CD4-positive, CD25-positive, alpha-beta regulatory T cell (primary cell): ENCODE measurements at regions not wholly inside any gene's neighbourhood (a gene's known extent, or its start where the extent isn't known, plus 50 kb on each side); places are given as distances from the start of the nearest gene placed in this dataset.
A peak's percentile ranks its signal among the peaks of the same experiment; 100 is the strongest.
"Not testable (repeated sequence)": the region's sequence is repeated elsewhere in the genome, so short reads cannot be mapped to it uniquely, and the experiment has no call there.

Source experiments
- ATAC-seq, 2 donors: fragments of 150-1000 bp; cut with Tn5 transposase; one replicate each; pipeline ENCODE4 v1.10.0; 2021; ENCODE audit warnings: low read depth in 2 of 2, moderate number of reproducible peaks in 2 of 2, moderate library complexity in 1 of 2
- DNase-seq, 3 donors: peaks; one replicate each; pipeline versions ENCODE4 v3.0.0 to v3.0.0-alpha.2; 2012 to 2022; ENCODE audit warnings: mixed read lengths in 1 of 3
- H3K27ac ChIP-seq: one replicate; pipeline ENCODE4 v1.7.0; 2013; ENCODE audit warnings: mild to moderate bottlenecking, low read length; ENCODE audit not compliant: insufficient read depth, poor library complexity, severe bottlenecking
- H3K27me3 ChIP-seq: one replicate; pipeline ENCODE4 v1.7.0; 2013; ENCODE audit warnings: low read length; ENCODE audit not compliant: control insufficient read depth, insufficient read depth
- H3K36me3 ChIP-seq: one replicate; pipeline ENCODE4 v1.7.0; 2013; ENCODE audit warnings: mild to moderate bottlenecking, low read length, moderate library complexity; ENCODE audit not compliant: control insufficient read depth, insufficient read depth
- H3K4me1 ChIP-seq: 2 replicates; pipeline ENCODE4 v1.7.0; 2013; ENCODE audit warnings: mild to moderate bottlenecking, low read length; ENCODE audit not compliant: insufficient read depth, control insufficient read depth, poor library complexity, severe bottlenecking
- H3K4me3 ChIP-seq: one replicate; pipeline ENCODE4 v1.7.0; 2013; ENCODE audit warnings: low read depth, mild to moderate bottlenecking, low read length, moderate library complexity
- H3K9me3 ChIP-seq, 2 experiments: 1 replicate in 1 of 2; 2 replicates in 1 of 2; pipeline ENCODE4 v1.7.0; 2013; ENCODE audit warnings: low read length in 2 of 2, mild to moderate bottlenecking in 1 of 2, moderate library complexity in 1 of 2; ENCODE audit not compliant: control insufficient read depth in 2 of 2
- H3K27ac Mint-ChIP-seq, 3 donors: one replicate each; pipeline ENCODE4 v1.8.0; 2020 to 2022; ENCODE audit warnings: mild to moderate bottlenecking in 3 of 3, mixed read lengths in 3 of 3, moderate library complexity in 2 of 3
- H3K27me3 Mint-ChIP-seq: one replicate; pipeline ENCODE4 v1.8.0; 2022; ENCODE audit warnings: mild to moderate bottlenecking, mixed read lengths
- H3K36me3 Mint-ChIP-seq: one replicate; pipeline ENCODE4 v1.8.0; 2020; ENCODE audit warnings: mixed read lengths
- H3K4me1 Mint-ChIP-seq, 4 donors: one replicate each; pipeline ENCODE4 v1.8.0; 2020 to 2022; ENCODE audit warnings: mixed read lengths in 4 of 4, mild to moderate bottlenecking in 1 of 4
- H3K4me3 Mint-ChIP-seq, 4 donors: one replicate each; pipeline ENCODE4 v1.8.0; 2020 to 2022; ENCODE audit warnings: mild to moderate bottlenecking in 4 of 4, mixed read lengths in 4 of 4, moderate library complexity in 3 of 4
- H3K9me3 Mint-ChIP-seq, 7 donors: one replicate each; pipeline ENCODE4 v1.8.0; 2020 to 2022; ENCODE audit warnings: mixed read lengths in 7 of 7, mild to moderate bottlenecking in 3 of 7, moderate library complexity in 2 of 7

- not testable (repeated sequence) for H3K27me3 ChIP-seq, ATAC-seq, H3K4me3 ChIP-seq, H3K9me3 Mint-ChIP-seq, H3K27ac ChIP-seq, H3K36me3 ChIP-seq, H3K4me1 ChIP-seq, H3K27ac Mint-ChIP-seq, H3K4me3 Mint-ChIP-seq, H3K27me3 Mint-ChIP-seq, DNase-seq, H3K9me3 ChIP-seq, H3K36me3 Mint-ChIP-seq, H3K4me1 Mint-ChIP-seq
Observed at GRCh38 chr2:111400598-111401253, 280.0 kb downstream of the BCL2L11 start.

GRCh38 chr2:111401270-111402140, 280.8 kb downstream of the BCL2L11 start:
- H3K27me3 ChIP-seq, H3K4me1 Mint-ChIP-seq, H3K4me3 Mint-ChIP-seq, H3K4me3 ChIP-seq, DNase-seq, H3K36me3 Mint-ChIP-seq, H3K27me3 Mint-ChIP-seq, H3K27ac Mint-ChIP-seq, H3K9me3 Mint-ChIP-seq, H3K27ac ChIP-seq, H3K9me3 ChIP-seq, H3K36me3 ChIP-seq, H3K4me1 ChIP-seq: not testable (repeated sequence)
- ATAC-seq, result peak; percentile 84 to 88

- H3K9me3 Mint-ChIP-seq, result not testable (repeated sequence)
Observed at GRCh38 chr2:111402450-111402849, 281.7 kb downstream of the BCL2L11 start.

GRCh38 chr2:111403287-111403686, 282.6 kb downstream of the BCL2L11 start:
- H3K36me3 Mint-ChIP-seq, H3K4me3 ChIP-seq, ATAC-seq, H3K9me3 Mint-ChIP-seq, H3K27me3 Mint-ChIP-seq, DNase-seq, H3K4me1 ChIP-seq, H3K9me3 ChIP-seq, H3K4me3 Mint-ChIP-seq, H3K27ac ChIP-seq, H3K36me3 ChIP-seq, H3K27me3 ChIP-seq, H3K27ac Mint-ChIP-seq, H3K4me1 Mint-ChIP-seq: not testable (repeated sequence)

More at GRCh38 chr2:111402450-111402849, 281.7 kb downstream of the BCL2L11 start:
- not testable (repeated sequence) for H3K36me3 Mint-ChIP-seq, H3K4me1 Mint-ChIP-seq, H3K4me3 Mint-ChIP-seq, H3K4me3 ChIP-seq, H3K36me3 ChIP-seq, DNase-seq, H3K9me3 ChIP-seq, H3K4me1 ChIP-seq, H3K27me3 ChIP-seq, H3K27me3 Mint-ChIP-seq, H3K27ac Mint-ChIP-seq, H3K27ac ChIP-seq
- ATAC-seq, result peak; percentile 57 to 73

- not testable (repeated sequence) for H3K9me3 Mint-ChIP-seq, H3K27me3 ChIP-seq, DNase-seq, H3K36me3 Mint-ChIP-seq, H3K27me3 Mint-ChIP-seq, H3K27ac ChIP-seq, H3K4me1 ChIP-seq, H3K4me3 ChIP-seq, H3K9me3 ChIP-seq, H3K4me1 Mint-ChIP-seq, H3K4me3 Mint-ChIP-seq, H3K36me3 ChIP-seq, H3K27ac Mint-ChIP-seq, ATAC-seq
Observed at GRCh38 chr2:111406616-111407015, 285.9 kb downstream of the BCL2L11 start.

GRCh38 chr2:111407632-111408194, 287.0 kb downstream of the BCL2L11 start:
- H3K27me3 Mint-ChIP-seq, ATAC-seq, H3K9me3 Mint-ChIP-seq: not testable (repeated sequence)

GRCh38 chr2:111410868-111411406, 290.2 kb downstream of the BCL2L11 start:
- not testable (repeated sequence) for H3K27me3 Mint-ChIP-seq, H3K36me3 ChIP-seq, H3K27me3 ChIP-seq, H3K4me1 ChIP-seq, H3K4me1 Mint-ChIP-seq, DNase-seq, H3K9me3 ChIP-seq, H3K4me3 ChIP-seq, H3K27ac Mint-ChIP-seq, H3K4me3 Mint-ChIP-seq, H3K9me3 Mint-ChIP-seq, H3K36me3 Mint-ChIP-seq, H3K27ac ChIP-seq, ATAC-seq

More at GRCh38 chr2:111407632-111408194, 287.0 kb downstream of the BCL2L11 start:
- H3K27ac Mint-ChIP-seq, H3K4me3 Mint-ChIP-seq, H3K4me1 ChIP-seq, H3K36me3 ChIP-seq, H3K27ac ChIP-seq, H3K27me3 ChIP-seq, H3K9me3 ChIP-seq, DNase-seq, H3K4me1 Mint-ChIP-seq, H3K4me3 ChIP-seq, H3K36me3 Mint-ChIP-seq: not testable (repeated sequence)
